Glomerular visceral epithelial cell (primary cell): ENCODE measurements at regions not wholly inside any gene's neighbourhood (a gene's known extent, or its start where the extent isn't known, plus 50 kb on each side); places are given as distances from the start of the nearest gene placed in this dataset.

Experiments
- DNase-seq: peaks from one replicate; pipeline ENCODE4 v3.0.0-alpha.2; 2016; ENCODE audit errors: extremely low spot score

GRCh38 chr11:112539741-112540140, 279.1 kb upstream of the PLET1 start:
- no peak for DNase-seq

GRCh38 chr11:112540261-112540660, 279.6 kb upstream of the PLET1 start:
- peak; percentile 6 for DNase-seq

GRCh38 chr11:112541140-112542046, 280.7 kb upstream of the PLET1 start:
- no peak for DNase-seq

- DNase-seq, result no peak
These were observed 281.8 kb upstream of the PLET1 start for GRCh38 chr11:112542479-112542878.

- no peak for DNase-seq
These were observed 282.7 kb upstream of the PLET1 start for GRCh38 chr11:112543390-112543789.

GRCh38 chr11:112548641-112549040, 288.0 kb upstream of the PLET1 start:
- no peak for DNase-seq

GRCh38 chr11:112553205-112553731, 292.6 kb upstream of the PLET1 start:
- no peak for DNase-seq

GRCh38 chr11:112554586-112554985, 293.9 kb upstream of the PLET1 start:
- DNase-seq, result no peak

- peak; percentile 5 for DNase-seq
These were observed 295.1 kb upstream of the PLET1 start for GRCh38 chr11:112555491-112556364.

- no peak for DNase-seq
These were observed 298.0 kb upstream of the PLET1 start for GRCh38 chr11:112558691-112559090.

GRCh38 chr11:112563808-112564207, 303.1 kb upstream of the PLET1 start:
- no peak for DNase-seq

- DNase-seq, result no peak
These were observed 303.7 kb upstream of the PLET1 start for GRCh38 chr11:112564228-112564955.

GRCh38 chr11:112565551-112565950, 304.9 kb upstream of the PLET1 start:
- no peak for DNase-seq

- DNase-seq, result no peak
These were observed 305.5 kb upstream of the PLET1 start for GRCh38 chr11:112566124-112566523.

- no peak for DNase-seq
These were observed 309.7 kb upstream of the PLET1 start for GRCh38 chr11:112570333-112570732.

GRCh38 chr11:112579282-112579681, 318.6 kb upstream of the PLET1 start:
- DNase-seq, result no peak

- no peak for DNase-seq
These were observed 320.2 kb upstream of the PLET1 start for GRCh38 chr11:112580864-112581263.

GRCh38 chr11:112581747-112582146, 321.1 kb upstream of the PLET1 start:
- no peak for DNase-seq

- DNase-seq, result no peak
These were observed 321.7 kb upstream of the PLET1 start for GRCh38 chr11:112582366-112582765.

GRCh38 chr11:112583261-112583893, 322.7 kb upstream of the PLET1 start:
- DNase-seq, result no peak

GRCh38 chr11:112584672-112585071, 324.0 kb upstream of the PLET1 start:
- no peak for DNase-seq
